Prostate gland (tissue), 2 donors: ENCODE measurements at regions not wholly inside any gene's neighbourhood (a gene's known extent, or its start where the extent isn't known, plus 50 kb on each side); places are given as distances from the start of the nearest gene placed in this dataset.

ENCODE experiments used
- POLR2A ChIP-seq: fragments of 450-650 bp; IDR thresholded peaks from one replicate; pipeline ENCODE4 v1.6.1; 2016; ENCODE audit warnings: antibody characterized with exemption, mild to moderate bottlenecking
- POLR2AphosphoS5 ChIP-seq: sonication (generic); formaldehyde crosslinking; IDR thresholded peaks from one replicate; pipeline ENCODE4 v1.6.1; 2017; ENCODE audit warnings: antibody characterized with exemption
- TF ChIP-seq, protein P1 (sequence below), 4 experiments: fragments of 200-600 bp in 2 of 4; fragments of 450-650 bp in 2 of 4; sonication (generic) in 2 of 4; IDR thresholded peaks; 1 replicate in 3 of 4; 2 replicates in 1 of 4; pipeline ENCODE4 v1.5.1; 2016 to 2019; ENCODE audit warnings: antibody characterized with exemption in 4 of 4, mild to moderate bottlenecking in 2 of 4, moderate library complexity in 2 of 4

GRCh38 chr11:112885744-112886433, 75.3 kb upstream of the NCAM1 start:
- TF ChIP-seq, protein P1, sequence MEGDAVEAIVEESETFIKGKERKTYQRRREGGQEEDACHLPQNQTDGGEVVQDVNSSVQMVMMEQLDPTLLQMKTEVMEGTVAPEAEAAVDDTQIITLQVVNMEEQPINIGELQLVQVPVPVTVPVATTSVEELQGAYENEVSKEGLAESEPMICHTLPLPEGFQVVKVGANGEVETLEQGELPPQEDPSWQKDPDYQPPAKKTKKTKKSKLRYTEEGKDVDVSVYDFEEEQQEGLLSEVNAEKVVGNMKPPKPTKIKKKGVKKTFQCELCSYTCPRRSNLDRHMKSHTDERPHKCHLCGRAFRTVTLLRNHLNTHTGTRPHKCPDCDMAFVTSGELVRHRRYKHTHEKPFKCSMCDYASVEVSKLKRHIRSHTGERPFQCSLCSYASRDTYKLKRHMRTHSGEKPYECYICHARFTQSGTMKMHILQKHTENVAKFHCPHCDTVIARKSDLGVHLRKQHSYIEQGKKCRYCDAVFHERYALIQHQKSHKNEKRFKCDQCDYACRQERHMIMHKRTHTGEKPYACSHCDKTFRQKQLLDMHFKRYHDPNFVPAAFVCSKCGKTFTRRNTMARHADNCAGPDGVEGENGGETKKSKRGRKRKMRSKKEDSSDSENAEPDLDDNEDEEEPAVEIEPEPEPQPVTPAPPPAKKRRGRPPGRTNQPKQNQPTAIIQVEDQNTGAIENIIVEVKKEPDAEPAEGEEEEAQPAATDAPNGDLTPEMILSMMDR (IDR thresholded peaks at IDR 0.05) = no peak
- TF ChIP-seq POLR2AphosphoS5 = no peak
- TF ChIP-seq POLR2A = no peak
